ENCODE measurements at regions not wholly inside any gene's neighbourhood (a gene's known extent, or its start where the extent isn't known, plus 50 kb on each side); places are given as distances from the start of the nearest gene placed in this dataset.

DNA sequence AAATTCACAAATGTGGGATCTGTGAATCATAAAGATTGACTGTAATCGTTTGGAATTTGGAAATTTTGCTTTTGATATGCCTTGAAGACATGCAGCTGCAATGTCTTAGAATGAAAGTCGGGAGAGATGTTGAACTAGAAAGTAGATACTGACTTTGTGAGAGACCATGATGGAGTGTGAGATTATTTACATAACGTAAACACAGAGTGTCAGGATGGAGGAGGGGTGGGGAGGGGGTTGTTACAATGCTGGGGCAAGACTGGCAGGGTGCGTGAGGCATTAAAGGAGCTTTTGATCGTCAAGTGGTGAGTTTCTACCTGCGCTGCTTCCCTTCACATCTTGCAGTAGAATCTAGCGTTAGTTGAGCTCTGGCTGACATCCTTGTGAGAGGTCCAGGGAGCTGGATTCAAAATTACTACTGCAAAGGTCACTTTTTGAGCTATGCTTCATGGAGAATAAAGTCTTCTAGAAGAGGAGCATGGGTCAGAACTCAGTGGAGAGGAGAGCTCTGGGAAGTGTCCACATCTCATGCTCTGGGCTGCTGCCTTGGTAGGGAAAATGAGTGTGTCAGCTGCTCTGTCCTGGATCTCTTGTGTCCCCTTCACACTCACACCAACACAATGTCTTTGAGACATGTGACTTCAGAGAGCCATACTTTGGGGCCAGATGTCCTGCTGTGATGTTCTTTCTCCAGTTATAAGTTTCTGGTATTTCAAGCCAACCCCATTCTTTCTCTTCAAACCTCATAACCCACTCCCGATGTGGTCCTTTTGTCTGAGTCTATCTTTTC is 105.2 kb upstream of the CITED2 start:
- TF ChIP-seq, protein P1, sequence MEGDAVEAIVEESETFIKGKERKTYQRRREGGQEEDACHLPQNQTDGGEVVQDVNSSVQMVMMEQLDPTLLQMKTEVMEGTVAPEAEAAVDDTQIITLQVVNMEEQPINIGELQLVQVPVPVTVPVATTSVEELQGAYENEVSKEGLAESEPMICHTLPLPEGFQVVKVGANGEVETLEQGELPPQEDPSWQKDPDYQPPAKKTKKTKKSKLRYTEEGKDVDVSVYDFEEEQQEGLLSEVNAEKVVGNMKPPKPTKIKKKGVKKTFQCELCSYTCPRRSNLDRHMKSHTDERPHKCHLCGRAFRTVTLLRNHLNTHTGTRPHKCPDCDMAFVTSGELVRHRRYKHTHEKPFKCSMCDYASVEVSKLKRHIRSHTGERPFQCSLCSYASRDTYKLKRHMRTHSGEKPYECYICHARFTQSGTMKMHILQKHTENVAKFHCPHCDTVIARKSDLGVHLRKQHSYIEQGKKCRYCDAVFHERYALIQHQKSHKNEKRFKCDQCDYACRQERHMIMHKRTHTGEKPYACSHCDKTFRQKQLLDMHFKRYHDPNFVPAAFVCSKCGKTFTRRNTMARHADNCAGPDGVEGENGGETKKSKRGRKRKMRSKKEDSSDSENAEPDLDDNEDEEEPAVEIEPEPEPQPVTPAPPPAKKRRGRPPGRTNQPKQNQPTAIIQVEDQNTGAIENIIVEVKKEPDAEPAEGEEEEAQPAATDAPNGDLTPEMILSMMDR (IDR thresholded peaks at IDR 0.05), result no peak
- no peak for TF ChIP-seq ZFX (IDR thresholded peaks at IDR 0.05; ENCODE audit: borderline replicate concordance)
